ENCODE measurements at regions not wholly inside any gene's neighbourhood (a gene's known extent, or its start where the extent isn't known, plus 50 kb on each side); places are given as distances from the start of the nearest gene placed in this dataset.

- Histone ChIP-seq H3K36me3 (ENCODE audit: low read depth) (no peaks in the 10 kb centered on the region), H3K4me3 (no peak overlapping the region), H3K9me3 (no peaks in the 10 kb centered on the region), H3K4me1 (ENCODE audit: low read depth) (no peaks in the 10 kb centered on the region)
- TF ChIP-seq CTCF (IDR thresholded peaks at IDR 0.05), result no peak
- intact Hi-C loops (cut with DNase I, micrococcal nuclease), result no loop called here
- ATAC-seq (no peak), DNase-seq (no peak)
Measured at GRCh38 chr5:97553604-97554452, 370.8 kb upstream of the RIOK2 start.

DNA sequence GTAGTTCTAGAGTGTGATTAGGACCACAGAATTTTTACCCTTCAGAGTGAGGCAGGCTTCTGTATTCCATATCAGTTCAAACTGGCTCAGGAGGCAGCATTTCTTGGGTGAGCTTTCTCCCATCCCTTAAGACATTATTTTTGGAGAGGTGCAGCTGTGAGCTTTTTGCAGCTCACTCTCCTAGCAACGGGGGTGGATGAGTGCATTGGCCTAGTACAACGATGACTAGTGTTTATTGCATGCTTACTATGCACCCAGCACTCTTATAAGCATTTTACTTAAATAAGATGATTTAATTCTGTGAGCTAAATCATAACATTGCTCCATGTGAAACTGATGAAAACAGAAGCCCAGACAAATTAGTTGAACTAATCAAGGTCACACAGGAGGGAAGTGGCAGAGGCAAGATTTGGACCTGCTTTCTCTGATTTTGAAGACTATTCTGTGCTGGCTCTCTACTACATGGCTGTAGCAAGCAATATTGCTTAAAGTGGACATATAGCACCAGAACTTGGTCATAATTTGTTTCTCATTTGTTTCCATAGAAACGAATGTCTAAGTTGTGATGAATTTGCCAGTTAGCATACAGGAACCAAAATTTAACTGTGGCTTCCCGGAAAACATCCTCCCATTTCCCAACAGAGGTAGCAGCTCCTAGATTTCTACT is 372.1 kb upstream of the RIOK2 start:
- ATAC-seq, result no peak
- Histone ChIP-seq H3K4me1 (ENCODE audit: low read depth) (no peaks in the 10 kb centered on the region), H3K36me3 (ENCODE audit: low read depth) (no peaks in the 10 kb centered on the region), H3K9me3 (no peaks in the 10 kb centered on the region), H3K4me3 (no peak overlapping the region)
- DNase-seq, result no peak
- intact Hi-C loops (cut with DNase I, micrococcal nuclease), result no loop called here
- TF ChIP-seq CTCF (IDR thresholded peaks at IDR 0.05), result no peak

DNA sequence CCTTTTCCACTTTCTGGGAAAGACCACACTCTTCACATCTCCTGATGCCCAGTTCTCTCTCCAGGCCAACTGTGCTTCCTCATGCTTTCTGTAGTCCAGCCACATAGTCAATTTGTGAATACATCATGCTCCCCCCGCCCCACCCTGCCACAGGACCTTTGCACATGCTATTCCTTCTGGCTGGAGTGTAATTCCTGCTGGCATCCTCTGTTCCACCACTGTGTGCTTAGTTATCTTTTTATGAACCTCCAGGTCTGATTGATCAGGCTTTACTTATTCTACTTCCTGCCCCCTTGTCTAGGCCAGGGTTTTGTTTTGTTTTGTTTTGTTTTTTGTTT is 372.6 kb upstream of the RIOK2 start:
- Histone ChIP-seq H3K4me1 (ENCODE audit: low read depth) (no peaks in the 10 kb centered on the region), H3K4me3 (no peak overlapping the region), H3K9me3 (no peaks in the 10 kb centered on the region), H3K36me3 (ENCODE audit: low read depth) (no peaks in the 10 kb centered on the region)
- intact Hi-C loops (cut with DNase I, micrococcal nuclease), result no loop called here
- no peak for DNase-seq
- TF ChIP-seq CTCF (IDR thresholded peaks at IDR 0.05), result no peak
- no peak for ATAC-seq

GRCh38 chr5:97559827-97560598 is 377.0 kb upstream of the RIOK2 start:
- intact Hi-C loops (cut with DNase I, micrococcal nuclease), result no loop called here
- no peak for TF ChIP-seq CTCF (IDR thresholded peaks at IDR 0.05)
- ATAC-seq (no peak), DNase-seq (no peak)
- no peak overlapping the region for H3K4me3 ChIP-seq
- H3K36me3 ChIP-seq (ENCODE audit: low read depth), result no peaks in the 10 kb centered on the region
- no peaks in the 10 kb centered on the region for H3K9me3 ChIP-seq
- H3K4me1 ChIP-seq (ENCODE audit: low read depth), result no peaks in the 10 kb centered on the region

- no peak for TF ChIP-seq CTCF (IDR thresholded peaks at IDR 0.05)
- no peaks in the 10 kb centered on the region for H3K4me1 ChIP-seq (ENCODE audit: low read depth)
- intact Hi-C loops (cut with DNase I, micrococcal nuclease), result no loop called here
Measured at GRCh38 chr5:97560599-97560993, 377.5 kb upstream of the RIOK2 start.

More at GRCh38 chr5:97560599-97560993, 377.5 kb upstream of the RIOK2 start:
- ATAC-seq (no peak), DNase-seq (no peak)
- H3K9me3 ChIP-seq, result no peaks in the 10 kb centered on the region
- no peak overlapping the region for H3K4me3 ChIP-seq
- H3K36me3 ChIP-seq (ENCODE audit: low read depth), result no peaks in the 10 kb centered on the region
